Stimulated activated memory B cell treated with anti-CD40 and anti-IgM and Interleukin-4, amounts not matched to agents 10 μg/mL and 1 μg/mL and 100 μg/mL, for 72 hours (primary cell): ENCODE measurements at regions not wholly inside any gene's neighbourhood (a gene's known extent, or its start where the extent isn't known, plus 50 kb on each side); places are given as distances from the start of the nearest gene placed in this dataset.
A peak's percentile ranks its signal among the peaks of the same experiment; 100 is the strongest.

Experiments
- ATAC-seq: fragments of 150-1000 bp; cut with Tn5 transposase; 2 replicates; pipeline ENCODE4 v1.10.0; 2021
- H3K27ac Mint-ChIP-seq: one replicate; pipeline ENCODE4 v1.8.0; 2022; ENCODE audit warnings: mild to moderate bottlenecking, mixed read lengths
- H3K27me3 Mint-ChIP-seq: one replicate; pipeline ENCODE4 v1.8.0; 2022; ENCODE audit warnings: mixed read lengths
- H3K36me3 Mint-ChIP-seq: one replicate; pipeline ENCODE4 v1.8.0; 2022; ENCODE audit warnings: mixed read lengths
- H3K4me1 Mint-ChIP-seq: one replicate; pipeline ENCODE4 v1.8.0; 2022; ENCODE audit warnings: mixed read lengths
- H3K4me3 Mint-ChIP-seq: one replicate; pipeline ENCODE4 v1.8.0; 2022; ENCODE audit warnings: mild to moderate bottlenecking, moderate library complexity, mixed read lengths
- H3K9me3 Mint-ChIP-seq: one replicate; pipeline ENCODE4 v1.8.0; 2022; ENCODE audit warnings: mixed read lengths

GRCh38 chr12:125639826-125640225, 574.6 kb downstream of the AACS start:
- H3K4me1 Mint-ChIP-seq: no peaks in the 10 kb centered on the region
- H3K27me3 Mint-ChIP-seq: peaks cover 13% of the 10 kb centered on the region
- H3K27ac Mint-ChIP-seq: no peak overlapping the region
- H3K9me3 Mint-ChIP-seq: no peaks in the 10 kb centered on the region
- no peak overlapping the region for H3K4me3 Mint-ChIP-seq
- no peaks in the 10 kb centered on the region for H3K36me3 Mint-ChIP-seq
- ATAC-seq: no peak

DNA sequence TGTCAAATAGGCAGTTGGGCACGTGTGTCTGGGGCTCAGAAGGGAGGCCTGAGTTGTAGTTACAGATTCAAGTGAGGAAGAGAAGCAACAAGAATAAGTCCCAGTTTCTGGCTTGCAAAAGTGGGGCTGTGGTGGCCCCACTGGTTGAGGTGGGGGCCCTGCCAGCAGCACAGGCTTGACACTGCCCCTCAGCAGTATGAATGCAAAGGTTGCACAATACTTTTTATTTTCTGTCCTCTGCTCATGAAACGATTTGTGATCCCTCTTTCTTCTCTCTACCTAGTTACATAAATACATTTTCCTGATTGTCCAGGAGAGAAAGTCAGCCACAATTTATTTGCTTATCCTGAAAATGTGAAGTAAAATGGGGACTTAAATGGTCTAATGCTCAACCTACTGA, 577.8 kb downstream of the AACS start:
- Mint-ChIP-seq H3K27ac (no peak overlapping the region), H3K9me3 (no peaks in the 10 kb centered on the region), H3K4me3 (no peak overlapping the region), H3K36me3 (no peaks in the 10 kb centered on the region), H3K27me3 (peaks cover 1% of the 10 kb centered on the region), H3K4me1 (no peaks in the 10 kb centered on the region)
- no peak for ATAC-seq

- Mint-ChIP-seq H3K9me3 (no peaks in the 10 kb centered on the region), H3K4me3 (no peak overlapping the region)
- no peak for ATAC-seq
Observed at GRCh38 chr12:125645724-125646123, 580.5 kb downstream of the AACS start.

DNA sequence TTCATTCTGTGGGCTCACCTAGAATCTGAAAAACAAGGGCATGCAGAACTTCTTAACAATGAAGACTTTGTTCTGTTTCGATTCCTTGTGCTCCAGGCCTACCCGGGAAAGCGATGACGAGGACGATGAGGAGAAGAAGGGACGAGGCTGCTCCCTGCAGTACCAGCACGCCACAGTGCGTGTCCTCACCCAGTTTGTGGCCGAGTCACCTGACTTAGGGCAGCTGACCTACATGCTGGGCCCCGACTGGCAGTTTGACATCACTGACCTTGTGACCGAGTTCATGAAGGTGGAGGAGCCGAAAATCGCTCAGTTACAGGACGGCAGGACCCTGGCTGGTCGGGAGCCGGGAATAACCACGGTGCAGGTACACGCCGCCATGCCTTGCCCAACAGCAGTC, 585.4 kb downstream of the AACS start:
- no peak for ATAC-seq
- H3K4me3 Mint-ChIP-seq: no peak overlapping the region

More at GRCh38 chr12:125645724-125646123, 580.5 kb downstream of the AACS start:
- H3K27me3 Mint-ChIP-seq: no peaks in the 10 kb centered on the region
- no peaks in the 10 kb centered on the region for H3K4me1 Mint-ChIP-seq
- H3K27ac Mint-ChIP-seq: no peak overlapping the region
- no peaks in the 10 kb centered on the region for H3K36me3 Mint-ChIP-seq

GRCh38 chr12:125651625-125652024, 586.4 kb downstream of the AACS start:
- H3K9me3 Mint-ChIP-seq: no peaks in the 10 kb centered on the region
- no peaks in the 10 kb centered on the region for H3K4me1 Mint-ChIP-seq
- H3K36me3 Mint-ChIP-seq: no peaks in the 10 kb centered on the region
- H3K27me3 Mint-ChIP-seq: no peaks in the 10 kb centered on the region
- no peak overlapping the region for H3K4me3 Mint-ChIP-seq
- H3K27ac Mint-ChIP-seq: no peak overlapping the region
- no peak for ATAC-seq

More for the DNA sequence above, 585.4 kb downstream of the AACS start:
- Mint-ChIP-seq H3K27ac (no peak overlapping the region), H3K36me3 (no peaks in the 10 kb centered on the region), H3K27me3 (no peaks in the 10 kb centered on the region), H3K4me1 (no peaks in the 10 kb centered on the region), H3K9me3 (no peaks in the 10 kb centered on the region)

DNA sequence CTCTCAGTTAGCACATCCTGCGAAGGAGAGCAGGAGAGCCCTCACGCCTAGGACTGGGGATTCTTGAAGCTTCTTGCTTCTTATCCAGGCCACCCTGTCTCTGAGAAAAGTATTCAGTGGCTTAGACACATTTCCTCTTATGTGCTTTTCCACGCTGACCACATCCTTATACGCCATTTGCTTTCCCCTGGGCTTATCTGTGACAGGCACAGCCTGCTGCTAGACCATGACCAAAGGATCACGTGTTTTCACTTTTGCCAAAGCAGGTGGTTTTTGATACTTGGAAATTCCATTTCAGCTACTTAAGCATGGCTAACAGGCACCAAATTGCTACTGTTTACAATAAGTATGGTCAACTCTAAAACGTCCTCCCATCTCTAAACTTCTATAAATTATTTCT, 587.4 kb downstream of the AACS start:
- H3K4me3 Mint-ChIP-seq: no peak overlapping the region

GRCh38 chr12:125657681-125658080, 592.4 kb downstream of the AACS start:
- Mint-ChIP-seq H3K9me3 (no peaks in the 10 kb centered on the region), H3K27ac (no peak overlapping the region), H3K4me1 (no peaks in the 10 kb centered on the region), H3K4me3 (no peak overlapping the region), H3K27me3 (no peaks in the 10 kb centered on the region), H3K36me3 (no peaks in the 10 kb centered on the region)
- ATAC-seq: no peak

More for the DNA sequence above, 587.4 kb downstream of the AACS start:
- ATAC-seq: no peak
- Mint-ChIP-seq H3K27ac (no peak overlapping the region), H3K36me3 (no peaks in the 10 kb centered on the region), H3K27me3 (no peaks in the 10 kb centered on the region), H3K9me3 (no peaks in the 10 kb centered on the region), H3K4me1 (no peaks in the 10 kb centered on the region)

DNA sequence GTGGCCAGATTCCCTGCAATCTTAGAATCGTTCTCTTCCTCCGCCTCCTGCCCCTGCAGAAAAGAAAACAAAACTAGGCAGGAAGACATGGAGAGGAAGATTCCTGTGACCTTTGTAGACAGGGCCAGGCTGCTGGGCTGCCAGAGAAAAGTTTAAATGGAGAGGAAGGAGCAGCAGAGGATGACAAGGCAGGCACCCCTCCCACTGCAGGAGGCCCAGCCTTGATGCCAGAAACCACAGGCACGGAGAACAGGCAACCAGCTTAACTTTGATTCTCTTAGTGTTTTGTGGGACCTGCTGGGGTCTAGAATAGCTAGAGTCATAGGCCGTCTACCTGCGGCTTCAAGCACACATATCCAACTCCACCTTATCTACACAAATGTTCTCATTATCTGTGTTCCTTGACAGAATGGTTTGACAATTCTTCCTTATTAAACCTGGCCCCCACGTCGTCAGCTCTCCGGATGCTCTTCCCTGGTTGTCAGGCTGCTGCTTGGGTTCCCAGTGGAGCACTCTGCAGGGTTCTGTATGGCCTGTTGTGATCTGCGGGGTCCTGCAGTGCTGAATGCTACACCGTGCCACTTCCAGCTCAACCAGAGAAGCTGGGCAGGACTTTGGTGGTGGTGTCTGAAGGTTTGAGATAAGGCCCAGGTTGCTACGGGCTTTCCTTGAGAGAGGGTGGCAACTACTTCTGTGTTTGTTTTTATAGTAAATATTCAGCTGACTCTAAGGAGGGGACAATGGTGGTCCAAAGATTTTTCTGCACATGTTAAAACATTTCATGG, 609.5 kb downstream of the AACS start:
- Mint-ChIP-seq H3K9me3 (no peaks in the 10 kb centered on the region), H3K4me1 (no peaks in the 10 kb centered on the region), H3K27ac (no peak overlapping the region), H3K4me3 (no peak overlapping the region), H3K36me3 (no peaks in the 10 kb centered on the region), H3K27me3 (no peaks in the 10 kb centered on the region)
- no peak for ATAC-seq

- Mint-ChIP-seq H3K27ac (no peak overlapping the region), H3K4me1 (no peaks in the 10 kb centered on the region), H3K27me3 (no peaks in the 10 kb centered on the region), H3K4me3 (no peak overlapping the region), H3K36me3 (no peaks in the 10 kb centered on the region), H3K9me3 (peaks cover 2% of the 10 kb centered on the region)
- no peak for ATAC-seq
Observed at GRCh38 chr12:125676366-125676765, 611.1 kb downstream of the AACS start.

GRCh38 chr12:125677829-125678228, 612.6 kb downstream of the AACS start:
- H3K9me3 Mint-ChIP-seq: peaks cover 2% of the 10 kb centered on the region
- no peak for ATAC-seq
- H3K36me3 Mint-ChIP-seq: no peaks in the 10 kb centered on the region
- no peaks in the 10 kb centered on the region for H3K27me3 Mint-ChIP-seq
- no peaks in the 10 kb centered on the region for H3K4me1 Mint-ChIP-seq
- no peak overlapping the region for H3K27ac Mint-ChIP-seq
- no peak overlapping the region for H3K4me3 Mint-ChIP-seq

- no peak overlapping the region for H3K27ac Mint-ChIP-seq
- H3K36me3 Mint-ChIP-seq: no peaks in the 10 kb centered on the region
- ATAC-seq: no peak
- no peaks in the 10 kb centered on the region for H3K4me1 Mint-ChIP-seq
- H3K4me3 Mint-ChIP-seq: no peak overlapping the region
- H3K27me3 Mint-ChIP-seq: no peaks in the 10 kb centered on the region
- H3K9me3 Mint-ChIP-seq: peaks cover 2% of the 10 kb centered on the region
Observed at GRCh38 chr12:125678589-125678993, 613.4 kb downstream of the AACS start.

GRCh38 chr12:125683748-125684381, 618.6 kb downstream of the AACS start:
- H3K27me3 Mint-ChIP-seq: peaks cover 9% of the 10 kb centered on the region
- H3K36me3 Mint-ChIP-seq: no peaks in the 10 kb centered on the region
- peak; percentile 31 for ATAC-seq
- no peak overlapping the region for H3K4me3 Mint-ChIP-seq
- peaks cover 2% of the 10 kb centered on the region for H3K9me3 Mint-ChIP-seq
- H3K4me1 Mint-ChIP-seq: no peaks in the 10 kb centered on the region
- no peak overlapping the region for H3K27ac Mint-ChIP-seq

DNA sequence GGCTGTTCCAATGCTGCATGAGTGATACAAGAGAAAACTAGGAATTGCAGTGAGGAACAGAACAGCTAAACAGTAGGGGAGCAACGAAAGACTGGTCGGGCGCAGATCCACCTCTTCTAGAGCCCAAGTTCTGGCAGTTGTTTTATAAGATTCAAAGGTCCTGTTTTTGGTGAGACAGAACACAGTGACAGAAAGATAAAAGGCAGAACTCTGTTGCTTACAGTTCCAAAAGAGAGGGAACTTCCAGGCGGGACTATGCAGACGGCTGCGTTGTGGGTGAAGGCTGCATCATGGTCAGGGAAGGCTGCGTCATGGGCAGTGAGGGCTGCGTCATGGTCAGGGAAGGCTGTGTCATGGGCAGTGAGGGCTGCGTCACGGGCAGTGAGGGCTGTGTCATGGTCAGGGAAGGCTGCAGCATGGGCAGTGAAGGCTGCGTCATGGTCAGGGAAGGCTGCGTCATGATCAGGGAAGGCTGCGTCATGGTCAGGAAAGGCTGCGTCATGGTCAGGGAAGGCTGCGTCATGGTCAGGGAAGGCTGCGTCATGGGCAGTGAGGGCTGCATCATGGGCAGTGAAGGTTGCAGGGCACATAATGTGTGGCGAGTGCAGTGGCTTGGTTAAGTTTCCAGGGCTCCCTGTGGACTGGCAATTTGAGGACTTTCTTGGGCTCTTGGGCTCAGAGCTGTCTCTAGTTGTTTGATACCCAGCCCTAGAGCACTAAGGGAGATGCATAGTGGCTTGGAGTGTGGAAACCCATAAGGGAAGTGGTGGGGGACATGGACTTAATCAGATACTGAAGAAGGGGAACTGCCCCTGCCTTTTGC, 619.9 kb downstream of the AACS start:
- Mint-ChIP-seq H3K4me1 (no peaks in the 10 kb centered on the region), H3K27me3 (peaks cover 9% of the 10 kb centered on the region), H3K36me3 (no peaks in the 10 kb centered on the region), H3K4me3 (no peak overlapping the region), H3K9me3 (peaks cover 2% of the 10 kb centered on the region), H3K27ac (no peak overlapping the region)
- no peak for ATAC-seq

DNA sequence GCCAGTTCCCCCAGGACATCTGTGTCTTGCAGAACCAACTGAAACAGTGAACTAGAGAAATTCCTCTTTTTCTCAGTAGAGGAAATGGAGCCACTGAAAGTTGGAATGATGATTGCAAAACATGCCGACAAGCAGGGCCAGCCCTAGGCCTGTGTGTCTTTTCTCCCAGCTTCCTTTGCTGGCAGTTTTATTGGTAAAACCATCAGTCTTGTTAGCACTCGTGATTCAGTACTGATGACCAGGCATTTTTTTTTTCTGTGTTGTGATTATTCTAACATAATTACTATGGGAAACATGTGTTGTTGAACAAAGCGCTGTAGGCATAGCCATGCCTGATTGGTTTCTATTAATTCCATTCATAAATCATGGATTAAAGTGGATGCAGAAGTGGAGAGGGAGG, 620.7 kb downstream of the AACS start:
- H3K27ac Mint-ChIP-seq: no peak overlapping the region
- no peak for ATAC-seq
- H3K36me3 Mint-ChIP-seq: no peaks in the 10 kb centered on the region
- peaks cover 9% of the 10 kb centered on the region for H3K27me3 Mint-ChIP-seq
- no peaks in the 10 kb centered on the region for H3K4me1 Mint-ChIP-seq
- H3K4me3 Mint-ChIP-seq: no peak overlapping the region
- no peaks in the 10 kb centered on the region for H3K9me3 Mint-ChIP-seq

- Mint-ChIP-seq H3K27me3 (peaks cover 9% of the 10 kb centered on the region), H3K36me3 (no peaks in the 10 kb centered on the region), H3K9me3 (no peaks in the 10 kb centered on the region), H3K4me1 (no peaks in the 10 kb centered on the region), H3K27ac (no peak overlapping the region), H3K4me3 (no peak overlapping the region)
- ATAC-seq: no peak
Observed at GRCh38 chr12:125687403-125687802, 622.2 kb downstream of the AACS start.
